GM23338 (cell line): ENCODE measurements at regions not wholly inside any gene's neighbourhood (a gene's known extent, or its start where the extent isn't known, plus 50 kb on each side); places are given as distances from the start of the nearest gene placed in this dataset.

Experiments
- ATAC-seq: fragments of 200-7000 bp; cut with Tn5 transposase; 3 replicates; pipeline ENCODE4 v1.9.1; 2020
- DNase-seq: peaks from one replicate; pipeline ENCODE4 v3.0.0-alpha.2; 2015; ENCODE audit warnings: low spot score
- H2AFZ ChIP-seq: fragments of 200-600 bp; sonication (generic); 2 replicates; pipeline ENCODE4 v1.8.0; 2016; ENCODE audit warnings: antibody characterized with exemption, mild to moderate bottlenecking, moderate library complexity
- H3F3A ChIP-seq: fragments of 200-600 bp; sonication (generic); replicated peaks from 2 replicates; pipeline ENCODE4 v1.8.0; 2017; ENCODE audit warnings: antibody characterized with exemption, mixed run types, low read depth
- H3K27ac ChIP-seq: fragments of 200-600 bp; sonication (generic); 2 replicates; pipeline ENCODE4 v1.6.1; 2016; ENCODE audit warnings: low read depth
- H3K27me3 ChIP-seq: fragments of 200-600 bp; sonication (generic); 2 replicates; pipeline ENCODE4 v1.8.0; 2016; ENCODE audit warnings: mild to moderate bottlenecking, mixed run types, moderate library complexity; ENCODE audit not compliant: insufficient read depth
- H3K36me3 ChIP-seq: fragments of 200-600 bp; sonication (generic); 2 replicates; pipeline ENCODE4 v1.8.0; 2016; ENCODE audit warnings: mild to moderate bottlenecking; ENCODE audit not compliant: insufficient read depth
- H3K4me1 ChIP-seq: fragments of 200-600 bp; sonication (generic); 2 replicates; pipeline ENCODE4 v1.8.0; 2016; ENCODE audit warnings: mild to moderate bottlenecking, moderate library complexity; ENCODE audit not compliant: insufficient read depth
- H3K4me2 ChIP-seq: fragments of 200-600 bp; sonication (generic); 2 replicates; pipeline ENCODE4 v1.7.1; 2017; ENCODE audit warnings: mixed run types
- H3K4me3 ChIP-seq: fragments of 200-600 bp; sonication (generic); 2 replicates; pipeline ENCODE4 v1.6.1; 2016; ENCODE audit warnings: mixed run types
- H3K79me2 ChIP-seq: fragments of 200-600 bp; sonication (generic); replicated peaks from 2 replicates; pipeline ENCODE4 v1.8.0; 2017; ENCODE audit warnings: mild to moderate bottlenecking; ENCODE audit not compliant: insufficient read depth
- H3K9me2 ChIP-seq: fragments of 200-600 bp; sonication (generic); 2 replicates; pipeline ENCODE4 v1.8.0; 2017; ENCODE audit not compliant: insufficient read depth
- H4K20me1 ChIP-seq: fragments of 200-600 bp; sonication (generic); replicated peaks from 2 replicates; pipeline ENCODE4 v1.8.0; 2017; ENCODE audit warnings: mild to moderate bottlenecking; ENCODE audit not compliant: insufficient read depth
- H3K27ac Mint-ChIP-seq: 2 replicates; pipeline ENCODE4 v1.8.0; 2020; ENCODE audit warnings: inconsistent platforms, mild to moderate bottlenecking, moderate library complexity, mixed read lengths
- H3K27me3 Mint-ChIP-seq: 3 replicates; pipeline ENCODE4 v1.8.0; 2022; ENCODE audit warnings: low read depth, mild to moderate bottlenecking, moderate library complexity, mixed read lengths, inconsistent platforms; ENCODE audit not compliant: insufficient read depth, poor library complexity
- H3K36me3 Mint-ChIP-seq: 3 replicates; pipeline ENCODE4 v1.8.0; 2021; ENCODE audit warnings: low read depth, mild to moderate bottlenecking, inconsistent platforms, moderate library complexity, mixed read lengths
- H3K4me1 Mint-ChIP-seq: 3 replicates; pipeline ENCODE4 v1.8.0; 2020; ENCODE audit warnings: mild to moderate bottlenecking, inconsistent platforms, mixed read lengths
- H3K4me3 Mint-ChIP-seq: 3 replicates; pipeline ENCODE4 v1.8.0; 2021; ENCODE audit warnings: moderate library complexity, mild to moderate bottlenecking, inconsistent platforms, mixed read lengths
- H3K9me3 Mint-ChIP-seq: 3 replicates; pipeline ENCODE4 v1.8.0; 2020; ENCODE audit warnings: moderate library complexity, mild to moderate bottlenecking, inconsistent platforms, mixed read lengths
- CTCF ChIP-seq, 2 experiments: fragments of 200-600 bp in 1 of 2; sonication (generic) in 1 of 2; conservative IDR thresholded peaks; 2 replicates each; pipeline versions ENCODE4 v1.5.1 to v1.6.1; 2016 to 2017; ENCODE audit warnings: antibody characterized with exemption in 2 of 2, low read depth in 2 of 2, mild to moderate bottlenecking in 2 of 2, moderate library complexity in 1 of 2
- ETS1 ChIP-seq: IDR thresholded peaks from 2 replicates; pipeline ENCODE4 v1.6.1; 2016; ENCODE audit warnings: antibody characterized with exemption
- EZH2 ChIP-seq: fragments of 200-600 bp; sonication (generic); IDR thresholded peaks from one replicate; pipeline ENCODE4 v1.8.0; 2017; ENCODE audit warnings: antibody characterized with exemption, mild to moderate bottlenecking, low read depth; ENCODE audit not compliant: unreplicated experiment
- JUNB ChIP-seq: IDR thresholded peaks from one replicate; pipeline ENCODE4 v1.6.1; 2016; ENCODE audit warnings: antibody characterized with exemption; ENCODE audit not compliant: unreplicated experiment
- NANOG ChIP-seq: IDR thresholded peaks from 2 replicates; pipeline ENCODE4 v1.6.1; 2016; ENCODE audit warnings: antibody characterized with exemption, borderline replicate concordance
- POLR2AphosphoS5 ChIP-seq: IDR thresholded peaks from 2 replicates; pipeline ENCODE4 v1.6.1; 2016; ENCODE audit warnings: antibody characterized with exemption, low read depth
- STAT1 ChIP-seq: IDR thresholded peaks from one replicate; pipeline ENCODE4 v1.6.1; 2016; ENCODE audit warnings: antibody characterized with exemption; ENCODE audit not compliant: unreplicated experiment
- ZNF114 ChIP-seq: fragments of 250-450 bp; sonication (Bioruptor Pico); IDR thresholded peaks from 2 replicates; pipeline ENCODE4 v1.5.0; 2020; ENCODE audit warnings: mild to moderate bottlenecking, moderate library complexity
- ZNF331 ChIP-seq: fragments of 250-450 bp; sonication (Bioruptor Pico); IDR thresholded peaks from 2 replicates; pipeline ENCODE4 v1.5.0; 2020; ENCODE audit warnings: low read depth, mild to moderate bottlenecking, moderate library complexity
- ZNF462 ChIP-seq: fragments of 250-450 bp; sonication (Bioruptor Pico); IDR thresholded peaks from 2 replicates; pipeline ENCODE4 v1.5.0; 2020; ENCODE audit warnings: mild to moderate bottlenecking, moderate library complexity
- TF ChIP-seq, protein P1 (sequence below): IDR thresholded peaks from one replicate; pipeline ENCODE4 v1.6.1; 2018; ENCODE audit warnings: antibody characterized with exemption; ENCODE audit not compliant: unreplicated experiment

- TF ChIP-seq ZNF462 (no peak), EZH2 (no peak), CTCF (conservative IDR thresholded peaks at IDR 0.05; ENCODE audit: low read depth in 2 of 2) (no peak), STAT1 (no peak), ZNF114 (CRISPR knock-in tag) (no peak)
Measured at GRCh38 chr5:103487218-103487617, 75.4 kb downstream of the NUDT12 start (continued).

- DNase-seq (no peak), ATAC-seq (no peak)
- Histone ChIP-seq H3K9me2 (no peaks in the 10 kb centered on the region; the same call in 1 of the 2 replicates), H3F3A (no peaks in the 10 kb centered on the region), H4K20me1 (no peaks in the 10 kb centered on the region), H2AFZ (no peak overlapping the region), H3K4me3 (no peak overlapping the region), H3K79me2 (no peaks in the 10 kb centered on the region), H3K4me1 (peaks cover 25% of the 10 kb centered on the region), H3K4me2 (no peak overlapping the region), H3K36me3 (no peaks in the 10 kb centered on the region), H3K27me3 (no peaks in the 10 kb centered on the region), H3K27ac (no peak overlapping the region)
- Mint-ChIP-seq H3K36me3 (no peaks in the 10 kb centered on the region), H3K27ac (peak overlapping the region; percentile 33; the same call in 1 of the 2 replicates), H3K4me3 (no peak overlapping the region), H3K9me3 (no peaks in the 10 kb centered on the region), H3K4me1 (peaks cover 24% of the 10 kb centered on the region), H3K27me3 (peaks cover 5% of the 10 kb centered on the region)
- TF ChIP-seq, protein P1, sequence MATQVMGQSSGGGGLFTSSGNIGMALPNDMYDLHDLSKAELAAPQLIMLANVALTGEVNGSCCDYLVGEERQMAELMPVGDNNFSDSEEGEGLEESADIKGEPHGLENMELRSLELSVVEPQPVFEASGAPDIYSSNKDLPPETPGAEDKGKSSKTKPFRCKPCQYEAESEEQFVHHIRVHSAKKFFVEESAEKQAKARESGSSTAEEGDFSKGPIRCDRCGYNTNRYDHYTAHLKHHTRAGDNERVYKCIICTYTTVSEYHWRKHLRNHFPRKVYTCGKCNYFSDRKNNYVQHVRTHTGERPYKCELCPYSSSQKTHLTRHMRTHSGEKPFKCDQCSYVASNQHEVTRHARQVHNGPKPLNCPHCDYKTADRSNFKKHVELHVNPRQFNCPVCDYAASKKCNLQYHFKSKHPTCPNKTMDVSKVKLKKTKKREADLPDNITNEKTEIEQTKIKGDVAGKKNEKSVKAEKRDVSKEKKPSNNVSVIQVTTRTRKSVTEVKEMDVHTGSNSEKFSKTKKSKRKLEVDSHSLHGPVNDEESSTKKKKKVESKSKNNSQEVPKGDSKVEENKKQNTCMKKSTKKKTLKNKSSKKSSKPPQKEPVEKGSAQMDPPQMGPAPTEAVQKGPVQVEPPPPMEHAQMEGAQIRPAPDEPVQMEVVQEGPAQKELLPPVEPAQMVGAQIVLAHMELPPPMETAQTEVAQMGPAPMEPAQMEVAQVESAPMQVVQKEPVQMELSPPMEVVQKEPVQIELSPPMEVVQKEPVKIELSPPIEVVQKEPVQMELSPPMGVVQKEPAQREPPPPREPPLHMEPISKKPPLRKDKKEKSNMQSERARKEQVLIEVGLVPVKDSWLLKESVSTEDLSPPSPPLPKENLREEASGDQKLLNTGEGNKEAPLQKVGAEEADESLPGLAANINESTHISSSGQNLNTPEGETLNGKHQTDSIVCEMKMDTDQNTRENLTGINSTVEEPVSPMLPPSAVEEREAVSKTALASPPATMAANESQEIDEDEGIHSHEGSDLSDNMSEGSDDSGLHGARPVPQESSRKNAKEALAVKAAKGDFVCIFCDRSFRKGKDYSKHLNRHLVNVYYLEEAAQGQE = no peak
- TF ChIP-seq ZNF331 (CRISPR knock-in tag) (no peak), POLR2AphosphoS5 (no peak), ETS1 (no peak), JUNB (no peak), CTCF (conservative IDR thresholded peaks at IDR 0.05; ENCODE audit: low read depth in 2 of 2) (no peak), NANOG (no peak)
Measured at GRCh38 chr5:103486739-103487138, 75.8 kb downstream of the NUDT12 start.
